Ovary (tissue), 7 donors: ENCODE measurements at regions not wholly inside any gene's neighbourhood (a gene's known extent, or its start where the extent isn't known, plus 50 kb on each side); places are given as distances from the start of the nearest gene placed in this dataset.

Experiments
- DNase-seq, 5 donors: peaks; one replicate each; pipeline ENCODE4 v3.0.0-alpha.2; 2019 to 2020
- H3K27ac ChIP-seq, 2 donors: fragments of 200-600 bp; one replicate each; pipeline versions ENCODE4 v1.5.1 to v1.8.0; 2019 to 2022
- H3K27me3 ChIP-seq: fragments of 200-600 bp; one replicate; pipeline ENCODE4 v1.8.0; 2022
- H3K36me3 ChIP-seq: fragments of 200-600 bp; sonication (generic); one replicate; pipeline ENCODE4 v1.5.1; 2019
- H3K4me1 ChIP-seq: one replicate; pipeline ENCODE4 v1.8.1; 2013; ENCODE audit warnings: mild to moderate bottlenecking, moderate library complexity; ENCODE audit not compliant: insufficient read depth
- H3K4me3 ChIP-seq: fragments of 200-600 bp; sonication (generic); one replicate; pipeline ENCODE4 v1.5.1; 2017
- H3K9me3 ChIP-seq, 2 donors: fragments of 200-600 bp in 1 of 2; sonication (generic) in 1 of 2; one replicate each; pipeline versions ENCODE4 v1.5.1 to v1.8.1; 2013 to 2019; ENCODE audit warnings: mild to moderate bottlenecking in 1 of 2, moderate library complexity in 1 of 2
- EP300 ChIP-seq: sonication (generic); formaldehyde crosslinking; IDR thresholded peaks from one replicate; pipeline ENCODE4 v1.6.1; 2017; ENCODE audit warnings: antibody characterized with exemption
- POLR2A ChIP-seq: fragments of 450-650 bp; IDR thresholded peaks from one replicate; pipeline ENCODE4 v1.6.1; 2017; ENCODE audit warnings: antibody characterized with exemption, mild to moderate bottlenecking, moderate library complexity
- WGBS, 3 donors: extraction: QIAGEN DNeasy Blood & Tissue Kit in 1 of 3; methylation state at CpG; one replicate each; pipeline versions ENCODE4 v1.1.5 to v1.1.7; 2013 to 2017; 5-methylcytosine and 5-hydroxymethylcytosine counted together
- intact Hi-C, 4 donors: fragments of 100-400 bp; cut with DNase I; formaldehyde crosslinking; loops; one replicate each; pipeline versions ENCODE4 v1.11.0 to v1.15.1; 2022 to 2023
- TF ChIP-seq, protein P1 (sequence below), 3 donors: fragments of 450-650 bp in 2 of 3; fragments of 200-600 bp in 1 of 3; IDR thresholded peaks; one replicate each; pipeline versions ENCODE4 v1.5.1 to v1.8.0; 2016 to 2022; ENCODE audit warnings: antibody characterized with exemption in 3 of 3, mild to moderate bottlenecking in 1 of 3
- donor health status: DM: no; HTN: no; CAD: no; lungs with moderate emphysema.
- donor health status: DM: no; HTN: no; CAD: no.
- donor health status: Bipolar disorder and iron deficiency.
- donor health status: DM: no; HTN: no; CAD: no.
- donor health status: DM: yes; HTN: yes; CAD: no.

DNA sequence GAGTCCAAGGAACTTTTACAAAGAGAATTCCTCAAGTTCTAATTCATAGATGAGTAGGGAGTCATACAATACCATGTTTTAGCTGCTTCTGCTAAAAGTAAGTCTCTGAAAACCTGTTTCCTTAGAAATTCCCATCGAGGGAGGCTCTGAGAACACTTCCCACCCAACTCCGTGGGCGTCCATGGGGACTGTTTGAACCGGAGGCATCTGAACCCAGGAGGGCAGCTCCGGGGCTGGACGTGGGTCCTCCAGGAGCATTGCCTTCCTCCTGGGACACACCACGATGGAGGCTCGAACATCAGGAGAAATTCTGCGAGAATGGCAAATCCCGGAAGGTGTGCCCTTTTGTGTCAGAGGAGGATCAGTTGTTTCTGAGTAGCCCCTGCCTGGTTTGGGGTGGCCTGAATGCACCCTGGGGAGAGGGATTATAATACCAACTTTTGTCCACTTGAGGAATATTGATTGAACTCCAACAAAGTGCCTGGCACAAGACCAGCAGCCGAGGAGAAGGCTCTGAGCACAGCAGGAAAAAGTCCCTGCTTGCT, 327.5 kb upstream of the SALL3 start:
- intact Hi-C loops: no loop called here
- no peaks in the 10 kb centered on the region for H3K4me1 ChIP-seq
- H3K4me3 ChIP-seq: no peak overlapping the region
- WGBS, 3 donors: 85 to 93% (median 92%) methylated on average over 11 of the region's 11 CpGs
- no peak for DNase-seq
- H3K9me3 ChIP-seq: peaks cover 0 to 6% of the 10 kb centered on the region in 2 donors
- H3K36me3 ChIP-seq: no peaks in the 10 kb centered on the region
- no peaks in the 10 kb centered on the region for H3K27me3 ChIP-seq
- no peak overlapping the region for H3K27ac ChIP-seq
- TF ChIP-seq, protein P1, sequence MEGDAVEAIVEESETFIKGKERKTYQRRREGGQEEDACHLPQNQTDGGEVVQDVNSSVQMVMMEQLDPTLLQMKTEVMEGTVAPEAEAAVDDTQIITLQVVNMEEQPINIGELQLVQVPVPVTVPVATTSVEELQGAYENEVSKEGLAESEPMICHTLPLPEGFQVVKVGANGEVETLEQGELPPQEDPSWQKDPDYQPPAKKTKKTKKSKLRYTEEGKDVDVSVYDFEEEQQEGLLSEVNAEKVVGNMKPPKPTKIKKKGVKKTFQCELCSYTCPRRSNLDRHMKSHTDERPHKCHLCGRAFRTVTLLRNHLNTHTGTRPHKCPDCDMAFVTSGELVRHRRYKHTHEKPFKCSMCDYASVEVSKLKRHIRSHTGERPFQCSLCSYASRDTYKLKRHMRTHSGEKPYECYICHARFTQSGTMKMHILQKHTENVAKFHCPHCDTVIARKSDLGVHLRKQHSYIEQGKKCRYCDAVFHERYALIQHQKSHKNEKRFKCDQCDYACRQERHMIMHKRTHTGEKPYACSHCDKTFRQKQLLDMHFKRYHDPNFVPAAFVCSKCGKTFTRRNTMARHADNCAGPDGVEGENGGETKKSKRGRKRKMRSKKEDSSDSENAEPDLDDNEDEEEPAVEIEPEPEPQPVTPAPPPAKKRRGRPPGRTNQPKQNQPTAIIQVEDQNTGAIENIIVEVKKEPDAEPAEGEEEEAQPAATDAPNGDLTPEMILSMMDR (IDR thresholded peaks at IDR 0.05): no peak
- TF ChIP-seq POLR2A (no peak), EP300 (no peak)

DNA sequence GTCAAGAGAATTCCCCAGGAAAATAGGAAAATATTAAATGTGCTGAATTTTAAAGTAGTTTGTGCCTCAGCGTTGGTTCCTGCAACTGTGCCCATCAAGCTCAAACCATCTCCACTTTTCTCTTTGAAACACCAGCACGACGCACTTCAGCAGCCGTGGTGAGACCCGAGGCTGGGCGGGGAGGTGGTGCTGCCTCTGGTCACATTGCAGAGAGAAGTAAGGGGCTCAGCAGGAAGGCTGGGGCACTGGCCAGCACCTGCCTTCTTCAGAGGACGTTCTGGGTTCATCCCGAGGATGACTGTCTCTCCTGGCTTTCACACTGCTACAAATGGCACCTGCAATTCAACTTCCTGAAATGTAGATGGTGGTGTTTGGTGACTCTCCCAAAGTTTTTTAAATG, 323.7 kb upstream of the SALL3 start:
- no peak overlapping the region for H3K27ac ChIP-seq
- no peaks in the 10 kb centered on the region for H3K27me3 ChIP-seq
- TF ChIP-seq POLR2A (no peak), EP300 (no peak)
- TF ChIP-seq, protein P1 (IDR thresholded peaks at IDR 0.05): no peak
- no peak overlapping the region for H3K4me3 ChIP-seq
- no peaks in the 10 kb centered on the region for H3K4me1 ChIP-seq
- DNase-seq: no peak
- intact Hi-C loops: no loop called here
- 90 to 95% (median 91%) methylated on average over 8 of the region's 8 CpGs for WGBS, 3 donors
- H3K36me3 ChIP-seq: no peaks in the 10 kb centered on the region
- H3K9me3 ChIP-seq: peaks cover 0 to 6% of the 10 kb centered on the region in 2 donors

DNA sequence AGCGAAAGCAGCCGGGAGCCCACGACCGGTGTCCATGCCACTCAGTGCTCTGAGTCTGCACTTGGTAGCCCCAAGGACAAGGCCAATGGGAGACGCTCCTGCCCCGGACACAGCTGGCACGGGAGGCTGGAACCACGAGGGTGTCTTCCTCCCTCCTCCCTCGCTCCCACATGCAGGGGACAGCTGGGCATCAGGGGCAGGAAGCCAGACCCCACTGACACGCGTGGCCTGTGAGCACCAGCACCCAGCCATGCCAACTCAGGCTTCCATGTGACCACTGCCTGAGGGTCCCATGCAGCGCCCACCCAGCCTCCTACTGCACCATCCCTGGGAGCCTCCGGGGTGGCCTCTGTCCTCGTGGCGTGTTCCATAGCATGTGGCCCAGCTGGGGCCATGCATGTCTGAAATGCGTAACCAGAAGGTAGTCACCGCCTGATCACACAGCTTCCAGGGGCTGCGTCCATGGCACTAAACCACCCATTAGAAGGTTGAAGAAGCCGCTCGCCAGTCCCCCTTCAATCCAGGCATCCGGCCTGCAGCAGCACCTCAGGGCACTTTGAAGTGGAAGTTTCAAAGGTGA, 323.2 kb upstream of the SALL3 start:
- Histone ChIP-seq H3K36me3 (no peaks in the 10 kb centered on the region), H3K4me1 (no peaks in the 10 kb centered on the region), H3K27ac (no peak overlapping the region), H3K27me3 (no peaks in the 10 kb centered on the region), H3K4me3 (no peak overlapping the region), H3K9me3 (peaks cover 0 to 6% of the 10 kb centered on the region in 2 donors)
- peak in 1 of 5 donors; percentile 13 for DNase-seq
- 86 to 92% (median 91%) methylated on average over 21 of the region's 21 CpGs for WGBS, 3 donors
- intact Hi-C loops: no loop called here
- TF ChIP-seq EP300 (no peak), POLR2A (no peak)
- TF ChIP-seq, protein P1 (IDR thresholded peaks at IDR 0.05): no peak

DNA sequence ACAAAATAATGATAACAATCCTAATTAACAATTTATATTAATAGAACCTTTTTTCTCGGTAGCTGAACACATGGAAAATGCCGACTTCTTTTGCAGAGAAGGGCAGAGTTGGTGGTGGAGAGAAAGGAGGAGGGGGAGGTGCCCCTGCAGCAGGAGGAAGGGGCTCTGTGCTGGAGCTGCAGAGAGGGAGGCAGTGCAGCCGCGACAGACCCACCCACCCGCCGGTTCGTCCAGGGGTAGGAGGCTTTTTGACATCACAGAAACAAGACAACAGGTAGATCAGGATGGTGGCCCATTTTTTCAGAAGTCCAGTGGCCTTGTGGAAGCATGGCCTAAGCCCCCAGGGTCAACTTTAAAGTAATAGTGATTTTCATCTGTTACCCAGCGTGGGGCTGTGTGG, 321.1 kb upstream of the SALL3 start:
- intact Hi-C loops: no loop called here
- Histone ChIP-seq H3K36me3 (no peaks in the 10 kb centered on the region), H3K27ac (no peak overlapping the region), H3K27me3 (no peaks in the 10 kb centered on the region), H3K9me3 (no peaks in the 10 kb centered on the region), H3K4me3 (no peak overlapping the region), H3K4me1 (no peaks in the 10 kb centered on the region)
- peak in 1 of 5 donors; percentile 5 for DNase-seq
- TF ChIP-seq, protein P1 (IDR thresholded peaks at IDR 0.05): no peak
- TF ChIP-seq POLR2A: no peak
- no peak for TF ChIP-seq EP300
- 65 to 72% (median 68%) methylated on average over 8 of the region's 8 CpGs for WGBS, 3 donors
